HEK293 (cell line): ENCODE measurements at regions not wholly inside any gene's neighbourhood (a gene's known extent, or its start where the extent isn't known, plus 50 kb on each side); places are given as distances from the start of the nearest gene placed in this dataset.

Experiments used
- ZBTB20 ChIP-seq: fragments of 450-650 bp; formaldehyde crosslinking; IDR thresholded peaks from 2 replicates; pipeline ENCODE4 v1.5.1; 2016; ENCODE audit warnings: missing biosample characterization, missing genetic modification characterization
- ZFP37 ChIP-seq: fragments of 450-650 bp; formaldehyde crosslinking; IDR thresholded peaks from 2 replicates; pipeline ENCODE4 v1.5.1; 2016; ENCODE audit warnings: missing biosample characterization, missing genetic modification characterization
- ZNF23 ChIP-seq: fragments of 450-650 bp; formaldehyde crosslinking; IDR thresholded peaks from 2 replicates; pipeline ENCODE4 v1.5.1; 2016; ENCODE audit warnings: missing biosample characterization, missing genetic modification characterization, borderline replicate concordance
- ZNF274 ChIP-seq, 2 experiments: fragments of 200-500 bp in 1 of 2; fragments of 450-650 bp in 1 of 2; sonication (Bioruptor generic) in 1 of 2; formaldehyde crosslinking in 1 of 2; IDR thresholded peaks; 2 replicates each; pipeline versions ENCODE4 v1.5.1 to v1.6.1; 2014 to 2016; ENCODE audit warnings: borderline replicate concordance in 1 of 2, inconsistent platforms in 1 of 2, low read length in 1 of 2, missing biosample characterization in 1 of 2, missing genetic modification characterization in 1 of 2
- ZNF585B ChIP-seq: fragments of 450-650 bp; formaldehyde crosslinking; IDR thresholded peaks from 2 replicates; pipeline ENCODE4 v1.5.1; 2016; ENCODE audit warnings: missing biosample characterization, missing genetic modification characterization
- TF ChIP-seq, protein P1 (sequence below): fragments of 450-650 bp; formaldehyde crosslinking; IDR thresholded peaks from 2 replicates; pipeline ENCODE4 v1.5.1; 2016; ENCODE audit warnings: missing biosample characterization, missing genetic modification characterization
- TF ChIP-seq, protein P2 (sequence below): fragments of 450-650 bp; formaldehyde crosslinking; IDR thresholded peaks from 2 replicates; pipeline ENCODE4 v1.5.1; 2016; ENCODE audit warnings: missing biosample characterization, missing genetic modification characterization
- TF ChIP-seq, protein P3 (sequence below): fragments of 450-650 bp; formaldehyde crosslinking; IDR thresholded peaks from 2 replicates; pipeline ENCODE4 v1.5.1; 2016; ENCODE audit warnings: missing biosample characterization, missing genetic modification characterization
- TF ChIP-seq, protein P4 (sequence below): fragments of 450-650 bp; formaldehyde crosslinking; IDR thresholded peaks from 2 replicates; pipeline ENCODE4 v1.5.1; 2016; ENCODE audit warnings: missing biosample characterization, missing genetic modification characterization

DNA sequence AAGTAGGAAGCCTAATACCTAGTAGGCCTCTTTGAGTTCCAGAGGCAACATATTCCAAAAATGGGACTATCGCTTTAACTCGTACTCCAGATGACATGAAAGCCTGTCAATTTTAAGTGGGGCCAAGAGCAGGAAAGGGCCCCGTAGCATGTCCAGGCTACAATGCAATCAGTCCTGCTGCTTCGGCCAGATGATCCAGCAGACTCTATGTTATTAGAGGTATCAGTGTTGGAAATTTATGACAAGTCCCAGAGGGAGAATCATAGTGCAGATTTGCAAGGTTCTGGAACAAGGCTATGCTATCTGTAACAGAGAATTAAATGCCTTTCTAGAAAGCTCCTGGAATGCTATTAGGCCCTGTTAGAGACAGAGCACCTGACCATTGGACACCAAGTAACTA is 56.7 kb upstream of the SRP9 start:
- TF ChIP-seq, protein P1, sequence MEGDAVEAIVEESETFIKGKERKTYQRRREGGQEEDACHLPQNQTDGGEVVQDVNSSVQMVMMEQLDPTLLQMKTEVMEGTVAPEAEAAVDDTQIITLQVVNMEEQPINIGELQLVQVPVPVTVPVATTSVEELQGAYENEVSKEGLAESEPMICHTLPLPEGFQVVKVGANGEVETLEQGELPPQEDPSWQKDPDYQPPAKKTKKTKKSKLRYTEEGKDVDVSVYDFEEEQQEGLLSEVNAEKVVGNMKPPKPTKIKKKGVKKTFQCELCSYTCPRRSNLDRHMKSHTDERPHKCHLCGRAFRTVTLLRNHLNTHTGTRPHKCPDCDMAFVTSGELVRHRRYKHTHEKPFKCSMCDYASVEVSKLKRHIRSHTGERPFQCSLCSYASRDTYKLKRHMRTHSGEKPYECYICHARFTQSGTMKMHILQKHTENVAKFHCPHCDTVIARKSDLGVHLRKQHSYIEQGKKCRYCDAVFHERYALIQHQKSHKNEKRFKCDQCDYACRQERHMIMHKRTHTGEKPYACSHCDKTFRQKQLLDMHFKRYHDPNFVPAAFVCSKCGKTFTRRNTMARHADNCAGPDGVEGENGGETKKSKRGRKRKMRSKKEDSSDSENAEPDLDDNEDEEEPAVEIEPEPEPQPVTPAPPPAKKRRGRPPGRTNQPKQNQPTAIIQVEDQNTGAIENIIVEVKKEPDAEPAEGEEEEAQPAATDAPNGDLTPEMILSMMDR (tag by site-specific recombination): no peak
- TF ChIP-seq, protein P2, sequence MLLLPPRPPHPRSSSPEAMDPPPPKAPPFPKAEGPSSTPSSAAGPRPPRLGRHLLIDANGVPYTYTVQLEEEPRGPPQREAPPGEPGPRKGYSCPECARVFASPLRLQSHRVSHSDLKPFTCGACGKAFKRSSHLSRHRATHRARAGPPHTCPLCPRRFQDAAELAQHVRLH (tag by site-specific recombination): no peak
- TF ChIP-seq ZNF274 (IDR thresholded peaks at IDR 0.05; ENCODE audit: low read length) (no peak), ZNF274 (tag by site-specific recombination; IDR thresholded peaks at IDR 0.05; ENCODE audit: borderline replicate concordance) (no peak), ZFP37 (tag by site-specific recombination) (no peak), ZNF23 (tag by site-specific recombination) (no peak), ZNF585B (tag by site-specific recombination) (no peak), ZBTB20 (tag by site-specific recombination) (no peak)
- TF ChIP-seq, protein P3, sequence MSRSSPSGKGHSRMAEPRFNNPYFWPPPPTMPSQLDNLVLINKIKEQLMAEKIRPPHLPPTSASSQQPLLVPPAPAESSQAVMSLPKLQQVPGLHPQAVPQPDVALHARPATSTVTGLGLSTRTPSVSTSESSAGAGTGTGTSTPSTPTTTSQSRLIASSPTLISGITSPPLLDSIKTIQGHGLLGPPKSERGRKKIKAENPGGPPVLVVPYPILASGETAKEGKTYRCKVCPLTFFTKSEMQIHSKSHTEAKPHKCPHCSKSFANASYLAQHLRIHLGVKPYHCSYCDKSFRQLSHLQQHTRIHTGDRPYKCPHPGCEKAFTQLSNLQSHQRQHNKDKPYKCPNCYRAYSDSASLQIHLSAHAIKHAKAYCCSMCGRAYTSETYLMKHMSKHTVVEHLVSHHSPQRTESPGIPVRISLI (tag by site-specific recombination): no peak
- TF ChIP-seq, protein P4, sequence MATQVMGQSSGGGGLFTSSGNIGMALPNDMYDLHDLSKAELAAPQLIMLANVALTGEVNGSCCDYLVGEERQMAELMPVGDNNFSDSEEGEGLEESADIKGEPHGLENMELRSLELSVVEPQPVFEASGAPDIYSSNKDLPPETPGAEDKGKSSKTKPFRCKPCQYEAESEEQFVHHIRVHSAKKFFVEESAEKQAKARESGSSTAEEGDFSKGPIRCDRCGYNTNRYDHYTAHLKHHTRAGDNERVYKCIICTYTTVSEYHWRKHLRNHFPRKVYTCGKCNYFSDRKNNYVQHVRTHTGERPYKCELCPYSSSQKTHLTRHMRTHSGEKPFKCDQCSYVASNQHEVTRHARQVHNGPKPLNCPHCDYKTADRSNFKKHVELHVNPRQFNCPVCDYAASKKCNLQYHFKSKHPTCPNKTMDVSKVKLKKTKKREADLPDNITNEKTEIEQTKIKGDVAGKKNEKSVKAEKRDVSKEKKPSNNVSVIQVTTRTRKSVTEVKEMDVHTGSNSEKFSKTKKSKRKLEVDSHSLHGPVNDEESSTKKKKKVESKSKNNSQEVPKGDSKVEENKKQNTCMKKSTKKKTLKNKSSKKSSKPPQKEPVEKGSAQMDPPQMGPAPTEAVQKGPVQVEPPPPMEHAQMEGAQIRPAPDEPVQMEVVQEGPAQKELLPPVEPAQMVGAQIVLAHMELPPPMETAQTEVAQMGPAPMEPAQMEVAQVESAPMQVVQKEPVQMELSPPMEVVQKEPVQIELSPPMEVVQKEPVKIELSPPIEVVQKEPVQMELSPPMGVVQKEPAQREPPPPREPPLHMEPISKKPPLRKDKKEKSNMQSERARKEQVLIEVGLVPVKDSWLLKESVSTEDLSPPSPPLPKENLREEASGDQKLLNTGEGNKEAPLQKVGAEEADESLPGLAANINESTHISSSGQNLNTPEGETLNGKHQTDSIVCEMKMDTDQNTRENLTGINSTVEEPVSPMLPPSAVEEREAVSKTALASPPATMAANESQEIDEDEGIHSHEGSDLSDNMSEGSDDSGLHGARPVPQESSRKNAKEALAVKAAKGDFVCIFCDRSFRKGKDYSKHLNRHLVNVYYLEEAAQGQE (tag by site-specific recombination): no peak
